Head of caudate nucleus (tissue), 42 donors: ENCODE measurements at regions not wholly inside any gene's neighbourhood (a gene's known extent, or its start where the extent isn't known, plus 50 kb on each side); places are given as distances from the start of the nearest gene placed in this dataset.
"Not testable (repeated sequence)": the region's sequence is repeated elsewhere in the genome, so short reads cannot be mapped to it uniquely, and the experiment has no call there.

Experiments used
- DNase-seq, 42 donors: peaks; one replicate each; pipeline versions ENCODE4 v3.0.0 to v3.0.0-alpha.2; 2020 to 2021; ENCODE audit warnings: mixed read lengths in 7 of 42
- intact Hi-C: fragments of 100-400 bp; cut with DNase I; formaldehyde crosslinking; loops from one replicate; pipeline ENCODE4 v1.15.0; 2022

DNA sequence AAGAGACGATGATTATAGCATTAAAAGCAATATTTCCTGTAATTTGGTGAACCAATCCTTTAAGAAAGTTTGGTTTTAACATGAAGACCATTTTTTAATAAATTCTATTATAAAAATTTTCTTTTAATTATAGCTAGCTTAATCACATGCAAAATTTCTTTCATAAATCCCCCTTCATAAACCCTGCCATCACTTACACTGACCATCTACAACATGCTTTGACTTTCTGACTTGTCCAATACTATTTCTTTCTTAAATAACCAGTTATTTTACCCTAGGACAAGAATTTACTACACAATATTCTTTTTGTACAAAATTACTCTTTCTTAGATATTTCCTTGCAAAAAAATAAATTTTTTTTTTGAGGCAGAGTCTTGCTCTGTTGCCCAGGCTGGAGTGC lies 1334.8 kb downstream of the CDH11 start:
- intact Hi-C loops: no loop called here
- DNase-seq: no peak

DNA sequence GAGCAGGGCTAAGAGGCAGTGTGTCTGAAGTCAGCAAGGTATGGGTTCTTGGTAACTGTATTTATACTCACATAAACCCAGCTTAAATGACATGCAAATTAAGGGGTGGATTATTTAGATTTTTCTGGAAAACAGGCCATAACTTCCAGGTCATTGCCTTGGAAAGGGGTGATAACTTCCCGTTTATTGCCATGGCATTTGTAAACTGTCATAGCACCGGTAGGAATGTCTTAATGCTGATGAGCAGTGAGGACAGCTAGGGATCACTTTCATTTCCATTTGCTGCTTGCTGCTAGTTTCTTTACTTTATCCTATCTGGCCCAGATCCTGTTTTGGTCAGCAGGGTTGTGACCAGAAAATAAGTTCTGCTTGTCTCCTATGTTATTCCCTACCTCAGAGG lies 1336.7 kb downstream of the CDH11 start:
- DNase-seq: no peak
- intact Hi-C loops: no loop called here

DNA sequence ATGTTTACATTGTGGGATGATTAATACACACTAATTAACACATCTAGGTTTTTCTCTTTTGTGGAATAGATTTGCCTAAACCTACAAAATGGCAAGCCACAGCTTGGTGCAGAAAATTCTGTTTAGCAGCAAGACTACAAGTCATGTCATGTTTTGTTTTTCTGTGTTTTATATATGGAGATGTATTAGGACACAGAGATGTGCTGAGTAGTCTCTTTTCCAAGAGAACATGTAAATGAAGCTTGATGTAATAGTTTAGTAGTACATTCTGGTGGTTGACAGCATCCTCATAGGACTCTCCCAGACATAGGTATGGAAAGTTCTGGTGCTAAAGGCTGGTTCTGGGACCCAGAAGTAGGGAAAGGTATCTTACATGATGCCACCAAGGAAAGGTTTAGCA lies 1345.4 kb downstream of the CDH11 start:
- intact Hi-C loops: no loop called here
- DNase-seq: no peak

DNA sequence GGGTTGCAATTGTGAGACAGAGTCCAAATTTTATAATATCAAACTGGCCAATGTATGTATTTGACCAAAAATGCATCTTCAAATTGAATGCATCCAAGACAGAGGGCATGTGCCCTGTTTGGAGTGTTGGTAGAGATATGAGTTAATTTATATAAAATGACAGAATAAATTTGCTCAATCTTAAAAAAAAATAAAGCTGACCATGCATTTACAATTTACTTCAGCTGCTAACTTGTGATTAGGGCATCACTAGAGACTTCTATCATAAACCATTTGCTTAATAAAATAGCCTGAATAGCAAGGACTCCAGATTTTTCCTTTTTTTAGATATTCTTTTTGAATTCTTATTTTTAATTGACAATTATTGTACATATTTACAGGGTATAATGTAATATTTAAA lies 1345.8 kb downstream of the CDH11 start:
- intact Hi-C loops: no loop called here
- no peak for DNase-seq

DNA sequence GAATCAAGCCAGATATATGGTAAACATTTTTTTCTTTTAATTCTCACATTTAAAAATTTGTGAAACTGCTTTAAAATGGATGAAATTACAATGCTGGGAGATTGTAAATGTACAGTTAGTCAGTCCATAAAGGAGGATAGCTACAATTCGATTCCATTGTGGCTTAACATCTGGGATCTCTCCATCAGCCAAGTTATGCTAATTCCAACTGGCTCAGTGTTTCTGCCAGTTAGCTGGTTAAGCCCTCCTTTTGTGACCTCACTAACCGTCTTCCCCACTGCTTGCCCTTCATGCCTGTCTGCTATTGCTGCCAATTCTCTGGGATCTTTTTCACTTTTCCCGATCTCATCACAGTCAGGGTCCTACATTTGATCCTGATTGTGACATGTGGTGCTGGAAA lies 1347.6 kb downstream of the CDH11 start:
- intact Hi-C loops: no loop called here

DNA sequence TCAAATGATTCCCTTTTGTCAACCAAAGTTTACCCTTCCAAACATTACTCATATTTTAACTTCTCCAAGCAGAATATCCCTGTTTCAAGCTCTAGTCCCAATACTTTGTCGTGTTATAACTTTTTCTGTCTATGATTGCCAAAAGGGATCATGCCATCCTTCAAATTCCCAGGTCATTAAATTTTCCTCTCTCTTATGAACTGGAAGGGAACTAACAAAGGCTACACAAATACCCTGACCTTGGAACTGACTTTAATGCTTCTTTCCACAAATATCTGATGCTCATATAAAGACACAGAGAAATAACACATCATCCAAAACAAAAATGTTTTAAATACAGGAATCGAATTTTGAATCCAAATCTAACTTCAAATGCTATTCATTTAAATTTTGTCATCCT lies 1352.7 kb downstream of the CDH11 start:
- intact Hi-C loops: no loop called here
- DNase-seq: no peak

More for the DNA sequence above, 1347.6 kb downstream of the CDH11 start:
- no peak for DNase-seq

DNA sequence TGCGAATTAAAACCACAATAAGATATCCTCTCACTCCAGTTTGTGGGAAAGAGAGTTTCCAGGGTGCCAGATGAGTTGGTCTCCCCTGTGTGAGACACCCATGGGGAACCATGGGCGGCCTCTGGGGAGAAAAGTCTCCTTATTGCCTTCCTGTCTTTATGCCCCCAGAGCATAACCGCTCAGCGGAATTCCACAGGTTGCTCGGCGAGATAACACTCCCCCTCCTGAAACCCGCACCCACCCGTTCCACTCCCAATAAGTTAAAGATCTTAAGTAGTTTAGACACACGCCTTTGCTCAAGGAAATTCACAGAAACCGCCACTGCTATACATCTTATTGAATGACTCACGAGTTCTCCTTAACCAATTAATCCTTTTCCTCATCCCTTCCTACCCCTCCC lies 1361.6 kb downstream of the CDH11 start:
- intact Hi-C loops, DNase-seq: not testable (repeated sequence)

DNA sequence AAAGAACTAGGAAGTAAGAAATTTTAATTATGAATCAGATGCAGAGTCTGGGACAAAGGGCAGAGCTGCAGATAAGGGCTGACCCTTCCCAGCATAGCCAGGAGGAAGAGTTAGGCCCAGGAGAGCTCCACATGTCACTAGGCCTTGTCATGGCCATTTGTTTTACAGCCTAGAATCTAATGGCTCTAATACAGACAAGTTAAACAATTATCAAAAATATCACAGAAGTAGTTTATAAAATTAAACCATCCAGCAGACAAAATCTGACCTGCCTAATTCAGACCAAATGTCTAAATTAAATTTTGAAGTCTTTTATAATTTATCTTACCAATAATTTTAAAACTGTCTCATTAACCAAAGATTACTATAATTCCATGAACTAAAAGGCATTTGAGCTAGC lies 1369.5 kb downstream of the CDH11 start:
- DNase-seq: no peak
- intact Hi-C loops: no loop called here

DNA sequence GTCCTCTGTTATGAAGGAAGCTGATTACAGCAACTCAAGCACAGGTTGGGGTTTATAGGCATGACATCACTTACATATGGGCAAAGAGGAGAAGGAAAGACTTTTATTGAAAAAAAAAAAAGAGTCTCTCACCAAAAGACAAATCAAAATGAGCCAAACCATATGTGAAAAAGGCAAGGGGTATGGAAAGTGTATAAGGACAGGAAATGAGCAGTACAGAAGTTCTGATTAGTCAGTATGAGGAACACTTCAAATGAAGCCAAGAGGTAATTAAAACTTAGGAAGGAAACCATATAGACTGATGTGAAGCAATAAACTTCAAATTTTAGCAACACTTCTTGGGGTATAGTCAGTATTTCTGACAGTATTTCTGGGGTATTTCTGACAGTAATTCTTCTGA lies 1372.6 kb downstream of the CDH11 start:
- intact Hi-C loops: no loop called here

DNA sequence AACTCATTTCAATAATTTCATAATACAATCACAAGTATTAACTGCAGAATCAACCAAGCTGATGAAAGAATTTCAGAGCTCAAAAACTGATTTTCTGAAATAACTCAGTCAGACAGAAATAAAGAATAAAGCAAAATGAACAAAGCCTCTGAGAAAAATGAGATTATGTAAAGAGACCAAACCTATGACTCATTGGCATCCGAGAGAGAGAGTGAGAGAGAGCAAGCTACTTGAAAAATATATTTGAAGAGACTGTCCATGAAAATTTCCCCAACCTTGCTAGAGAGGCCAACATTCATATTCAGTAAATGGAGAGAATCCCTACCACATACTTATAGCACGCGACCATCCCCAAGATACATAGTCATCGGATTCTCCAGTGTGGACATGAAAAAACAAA lies 1376.4 kb downstream of the CDH11 start:
- DNase-seq: no peak
- intact Hi-C loops: no loop called here

More for the DNA sequence above, 1372.6 kb downstream of the CDH11 start:
- DNase-seq: no peak

DNA sequence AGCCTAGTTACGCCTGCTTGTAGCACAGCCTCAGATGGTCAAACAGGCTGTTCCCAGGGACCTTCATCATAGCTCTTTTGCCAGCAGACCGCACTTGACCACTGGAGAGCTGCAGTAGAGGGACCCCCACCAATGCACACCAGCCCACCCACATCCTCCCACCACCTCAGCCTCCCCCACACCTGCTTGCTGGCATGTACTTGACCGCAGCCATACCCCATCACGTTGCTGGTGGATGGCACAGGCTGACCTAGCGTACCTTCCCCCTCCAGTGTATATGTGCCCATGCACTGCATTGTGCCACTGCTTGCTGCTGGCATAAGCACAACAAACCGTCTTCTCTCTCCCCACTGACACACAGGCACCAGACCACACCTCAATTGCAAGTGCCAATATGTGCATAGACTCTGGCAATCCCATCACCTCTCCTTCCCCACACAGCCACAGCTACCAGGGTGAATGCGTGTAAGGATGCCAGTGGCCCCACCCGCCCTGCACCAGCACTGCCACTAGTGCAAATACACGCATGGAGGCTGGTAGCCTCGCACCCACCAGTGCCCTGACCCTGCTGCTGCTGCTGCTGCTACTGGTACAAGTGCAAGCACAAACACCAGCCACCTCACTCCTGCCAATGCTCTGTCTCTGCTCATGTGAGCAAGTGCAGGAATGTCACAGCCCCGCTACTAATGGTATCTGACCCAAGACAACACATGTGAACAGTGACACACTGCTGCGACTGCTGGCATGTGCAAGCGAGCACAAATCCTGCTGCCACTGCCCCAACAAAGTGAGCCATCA lies 1377.6 kb downstream of the CDH11 start:
- intact Hi-C loops: no loop called here
- no peak for DNase-seq

DNA sequence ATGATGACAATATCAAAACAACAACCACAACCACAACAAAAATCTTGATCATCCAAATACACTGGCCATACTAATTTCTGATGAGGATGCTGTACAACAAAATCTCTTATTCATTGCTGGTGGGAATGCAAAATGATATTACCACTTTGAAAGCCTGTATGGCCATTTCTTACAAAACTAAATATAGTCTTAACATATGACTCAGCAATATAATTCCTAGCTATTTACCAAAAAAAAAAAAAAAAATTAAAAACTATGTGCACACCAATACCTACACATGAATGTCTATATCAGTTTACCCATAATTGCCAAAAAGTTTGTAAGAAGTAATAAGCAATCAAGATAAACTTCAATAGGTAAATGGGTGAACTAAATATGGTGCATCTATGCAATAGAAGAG lies 1379.7 kb downstream of the CDH11 start:
- intact Hi-C loops: no loop called here
- DNase-seq: no peak

DNA sequence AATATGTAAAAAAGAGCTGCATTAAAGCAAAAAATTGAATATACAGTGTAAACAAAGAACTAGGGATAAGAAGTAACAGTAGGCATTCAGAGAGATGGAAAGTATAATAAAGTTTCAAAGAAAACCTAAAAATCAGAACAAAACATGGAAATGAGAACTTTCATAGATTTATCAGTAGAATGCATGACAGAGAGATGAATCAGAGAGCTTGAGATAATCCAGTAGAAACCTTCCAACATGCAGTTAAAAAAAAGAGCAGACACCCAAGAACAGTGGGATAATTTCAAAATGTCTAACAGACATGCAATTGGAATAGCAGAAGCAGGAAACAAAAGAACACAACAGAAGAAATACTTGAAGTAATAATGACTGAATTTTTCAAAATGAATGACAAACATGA lies 1384.2 kb downstream of the CDH11 start:
- no peak for DNase-seq

DNA sequence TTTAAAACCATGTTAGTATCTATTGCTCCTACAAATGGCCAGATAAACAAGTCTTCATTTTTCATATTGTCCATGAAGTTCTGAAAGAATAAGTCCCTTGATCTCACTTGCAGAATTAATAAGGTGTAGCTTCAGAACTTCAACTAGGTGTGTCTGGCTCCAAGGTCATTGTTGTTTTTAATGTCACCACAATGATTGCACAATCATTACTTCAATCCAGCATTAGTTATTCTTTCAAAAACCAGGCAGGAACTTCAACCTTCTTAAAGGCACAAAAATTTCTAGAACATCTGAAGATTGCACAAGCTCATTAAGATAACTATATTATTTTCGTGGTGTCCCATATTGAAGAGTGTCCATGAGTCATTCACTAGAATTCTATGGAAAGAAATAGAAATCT lies 1386.4 kb downstream of the CDH11 start:
- DNase-seq: no peak
- intact Hi-C loops: no loop called here

More for the DNA sequence above, 1384.2 kb downstream of the CDH11 start:
- intact Hi-C loops: no loop called here

DNA sequence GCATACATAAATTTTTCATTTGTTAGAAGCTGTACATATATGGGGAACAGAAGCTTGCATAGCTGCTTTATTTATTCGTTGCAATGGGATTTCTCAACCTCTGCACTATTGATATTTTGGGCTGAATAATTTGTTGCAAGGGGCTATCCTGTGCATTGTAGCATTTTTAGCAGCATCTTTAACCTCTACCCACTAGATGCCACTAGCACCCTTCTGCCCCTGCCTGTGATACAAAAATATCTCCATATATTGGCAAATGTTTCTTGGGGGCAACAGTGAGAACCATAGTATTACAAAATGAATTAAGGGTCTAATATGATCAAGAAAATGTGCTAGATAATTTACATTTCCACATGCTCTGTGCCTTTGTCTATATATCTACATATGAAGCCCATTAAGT lies 1401.0 kb downstream of the CDH11 start:
- no peak for DNase-seq
- intact Hi-C loops: no loop called here

DNA sequence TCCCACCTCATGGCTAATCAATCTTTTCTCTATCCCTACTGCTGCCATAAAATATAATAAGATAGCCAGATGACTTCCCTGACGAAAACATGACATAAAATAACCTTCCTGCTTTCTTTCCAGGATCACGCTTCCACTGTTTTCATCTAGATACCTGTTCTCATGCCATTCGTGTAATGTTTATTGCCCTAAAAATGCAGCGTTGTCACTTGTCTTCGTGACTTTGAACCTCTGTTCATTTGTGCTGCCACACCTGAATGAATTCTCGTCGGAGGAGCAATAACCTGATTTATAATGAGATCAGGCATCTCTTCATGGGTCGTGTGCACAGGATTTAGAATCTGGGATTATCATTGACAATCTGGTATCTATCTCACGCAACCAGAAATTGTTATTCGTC lies 1401.9 kb downstream of the CDH11 start:
- DNase-seq: no peak
- intact Hi-C loops: no loop called here

DNA sequence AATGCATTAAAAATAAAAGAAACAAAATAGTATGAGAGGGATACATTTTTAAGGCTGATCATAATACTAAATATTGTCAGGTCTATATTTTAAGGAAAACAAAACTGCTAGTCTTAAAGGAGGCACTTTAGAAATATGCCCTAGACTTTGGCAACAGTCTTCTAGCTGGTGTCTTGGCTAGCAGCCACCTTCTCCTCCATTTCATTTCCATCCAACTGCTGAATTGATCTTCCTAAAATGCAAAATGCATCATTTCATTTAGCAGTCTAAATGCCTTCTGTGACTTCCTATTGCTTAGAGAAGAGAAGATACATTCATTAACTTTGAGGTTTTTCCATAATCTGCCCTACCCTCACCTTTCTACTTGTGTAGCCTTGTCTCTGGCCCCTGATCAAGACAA lies 1404.1 kb downstream of the CDH11 start:
- intact Hi-C loops: no loop called here
- no peak for DNase-seq

DNA sequence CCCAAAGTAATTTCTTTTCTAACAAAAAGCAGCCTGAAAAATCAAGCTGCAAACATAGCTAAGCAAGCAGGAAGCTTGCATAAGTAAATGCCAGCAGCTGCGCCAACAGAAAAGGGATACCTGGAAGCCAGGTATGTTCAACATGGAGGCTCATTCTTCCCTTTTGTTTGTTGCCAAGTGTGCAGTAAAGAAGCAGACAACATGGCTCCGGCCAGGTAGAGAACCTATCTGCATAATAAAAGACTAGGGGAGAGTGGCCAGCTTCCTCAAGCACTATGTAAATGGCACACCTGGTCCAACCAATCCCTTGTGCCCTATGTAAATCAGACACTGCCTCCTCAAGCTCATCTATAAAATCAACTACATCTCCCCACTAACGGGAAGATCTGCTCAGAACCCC lies 1407.0 kb downstream of the CDH11 start:
- intact Hi-C loops: no loop called here
- DNase-seq: no peak

DNA sequence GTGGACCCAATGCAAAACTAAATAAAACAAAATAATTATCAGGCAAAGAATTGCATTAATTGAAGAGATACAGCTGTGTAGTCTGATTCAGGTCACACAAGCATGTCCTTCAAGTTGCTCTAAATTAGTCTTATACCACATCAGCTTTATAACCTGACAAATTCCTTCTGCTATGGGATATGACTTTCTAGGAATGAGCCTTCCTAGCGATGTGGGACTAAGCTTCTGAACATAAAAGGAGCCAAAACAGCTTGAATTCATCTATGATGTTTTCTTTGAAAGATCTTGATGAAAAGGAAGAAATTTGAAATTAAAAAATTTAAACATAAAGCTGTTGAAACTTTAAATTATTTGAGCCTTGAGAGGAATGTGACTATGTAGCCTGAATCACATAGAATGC lies 1409.1 kb downstream of the CDH11 start:
- no peak for DNase-seq
- intact Hi-C loops: no loop called here

DNA sequence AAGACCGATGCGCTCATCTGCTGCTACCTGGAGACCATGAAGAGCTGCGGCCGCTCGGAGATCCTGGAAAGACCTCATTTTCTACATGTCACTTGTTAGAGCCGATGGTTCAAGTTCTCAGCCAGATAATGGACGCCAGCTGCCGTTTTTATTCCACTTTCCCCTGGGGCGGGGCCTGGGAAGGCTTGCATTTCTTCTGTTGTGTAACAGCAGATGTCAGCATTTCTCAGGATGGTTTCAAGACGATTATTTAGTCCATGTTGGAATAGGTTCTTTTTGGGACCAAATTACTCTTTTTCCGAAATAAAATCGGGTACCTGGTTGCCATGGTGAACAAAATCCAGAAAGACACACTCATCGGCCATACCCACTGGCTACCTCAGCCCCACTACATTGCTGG lies 1418.3 kb downstream of the CDH11 start:
- intact Hi-C loops: no loop called here
- DNase-seq: no peak

DNA sequence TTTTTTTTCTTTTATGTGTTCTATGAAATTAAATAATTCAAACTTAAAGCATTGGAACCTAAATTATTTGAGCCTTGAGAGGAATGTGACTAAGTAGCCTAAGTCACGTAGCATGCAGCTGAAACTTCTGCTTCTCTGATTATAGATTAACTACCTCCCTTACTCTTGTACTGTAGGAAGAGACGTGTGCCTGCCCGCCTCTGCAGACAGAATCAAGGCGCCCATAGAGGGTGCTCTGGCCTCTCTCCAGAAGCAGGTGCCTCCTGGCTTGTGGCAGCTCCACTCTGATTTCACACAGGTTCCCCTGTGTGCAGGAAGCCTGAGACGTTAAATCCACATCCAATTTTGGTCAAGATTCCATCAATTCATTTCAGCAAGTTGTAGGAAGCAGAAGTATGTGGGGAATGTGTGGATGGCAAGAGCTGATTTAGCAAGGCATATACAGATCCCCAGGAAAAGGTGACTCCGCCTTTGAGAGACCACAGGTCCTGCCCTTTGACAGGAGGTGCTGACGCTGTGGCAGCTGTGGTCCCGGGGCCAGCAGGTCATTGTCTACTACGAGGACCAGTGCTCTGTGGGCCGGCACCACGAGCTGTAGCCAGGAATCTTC lies 1418.8 kb downstream of the CDH11 start:
- intact Hi-C loops: no loop called here
- peak in 1 of 42 donors; percentile 4 for DNase-seq
